Suprapubic skin (tissue), 4 donors: ENCODE measurements at regions not wholly inside any gene's neighbourhood (a gene's known extent, or its start where the extent isn't known, plus 50 kb on each side); places are given as distances from the start of the nearest gene placed in this dataset.

Source experiments
- DNase-seq, 2 donors: peaks; one replicate each; pipeline ENCODE4 v3.0.0-alpha.2; 2019; ENCODE audit warnings: low spot score in 2 of 2
- H3K27ac ChIP-seq: fragments of 200-600 bp; sonication (generic); one replicate; pipeline ENCODE4 v1.5.1; 2019
- H3K27me3 ChIP-seq: fragments of 200-600 bp; sonication (generic); one replicate; pipeline ENCODE4 v1.5.1; 2019
- H3K36me3 ChIP-seq: fragments of 200-600 bp; sonication (generic); one replicate; pipeline ENCODE4 v1.5.1; 2019
- H3K4me1 ChIP-seq: fragments of 200-600 bp; sonication (generic); one replicate; pipeline ENCODE4 v1.5.1; 2019
- H3K4me3 ChIP-seq: fragments of 200-600 bp; sonication (generic); one replicate; pipeline ENCODE4 v1.5.1; 2019; ENCODE audit warnings: mild to moderate bottlenecking
- H3K9me3 ChIP-seq: fragments of 200-600 bp; sonication (generic); one replicate; pipeline ENCODE4 v1.5.1; 2019
- EP300 ChIP-seq: sonication (generic); formaldehyde crosslinking; IDR thresholded peaks from one replicate; pipeline ENCODE4 v1.6.1; 2017; ENCODE audit warnings: antibody characterized with exemption
- POLR2A ChIP-seq, 2 donors: fragments of 450-650 bp; IDR thresholded peaks; one replicate each; pipeline ENCODE4 v1.6.1; 2017; ENCODE audit warnings: antibody characterized with exemption in 2 of 2, mild to moderate bottlenecking in 2 of 2, moderate library complexity in 2 of 2
- POLR2AphosphoS5 ChIP-seq, 3 donors: sonication (generic); formaldehyde crosslinking; IDR thresholded peaks; one replicate each; pipeline ENCODE4 v1.6.1; 2017; ENCODE audit warnings: antibody characterized with exemption in 3 of 3
- WGBS: methylation state at CpG from one replicate; pipeline ENCODE4 v1.1.5; 2018; 5-methylcytosine and 5-hydroxymethylcytosine counted together
- TF ChIP-seq, protein P1 (sequence below), 2 donors: fragments of 200-600 bp in 1 of 2; fragments of 450-650 bp in 1 of 2; sonication (generic) in 1 of 2; IDR thresholded peaks; one replicate each; pipeline ENCODE4 v1.5.1; 2016 to 2019; ENCODE audit warnings: antibody characterized with exemption in 2 of 2, mild to moderate bottlenecking in 1 of 2, moderate library complexity in 1 of 2

DNA sequence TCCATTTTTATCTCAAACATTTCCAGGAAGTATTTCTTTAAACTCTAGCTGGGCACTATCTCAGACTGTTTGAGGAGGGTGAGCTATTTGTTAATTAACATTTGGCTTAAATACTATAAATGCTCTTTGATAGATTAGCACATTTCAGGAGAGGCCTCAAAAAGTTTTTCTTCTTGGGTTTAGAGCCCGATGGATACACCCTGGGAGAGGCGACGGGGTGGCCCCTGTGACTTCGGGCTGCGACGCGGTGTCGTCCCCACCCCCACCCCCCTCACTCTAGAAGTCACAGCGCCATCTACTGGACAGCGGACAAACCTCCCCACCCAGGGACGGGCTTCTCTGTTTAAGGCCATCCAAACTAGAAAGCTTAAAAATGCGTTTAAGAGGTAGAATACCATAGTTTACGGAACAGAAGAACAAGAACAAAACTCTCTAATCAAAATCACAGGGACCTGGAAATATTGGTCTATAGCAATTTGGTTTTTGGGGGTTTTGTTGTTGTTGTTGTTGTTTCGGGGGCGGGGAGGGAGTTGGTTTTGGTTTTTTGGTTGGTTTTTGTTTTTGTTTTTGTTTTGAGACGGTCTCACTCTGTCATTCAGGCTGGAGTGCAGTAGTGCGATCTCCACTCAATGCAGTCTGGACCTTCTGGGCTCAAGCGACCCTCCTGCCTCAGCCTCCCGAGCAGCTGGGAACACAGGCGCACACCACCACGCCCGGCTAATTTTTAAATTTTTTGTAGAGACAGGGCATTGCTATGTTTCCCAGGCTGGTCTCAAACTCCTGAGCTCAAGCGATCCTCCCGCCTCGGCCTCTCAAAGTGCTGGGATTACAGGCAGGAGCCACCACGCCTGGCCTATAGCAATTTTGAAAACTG, 254.4 kb downstream of the C16orf95 start:
- Histone ChIP-seq H3K4me3 (no peak overlapping the region), H3K36me3 (no peaks in the 10 kb centered on the region), H3K9me3 (no peaks in the 10 kb centered on the region), H3K27me3 (peaks cover 45% of the 10 kb centered on the region), H3K4me1 (peaks cover 5% of the 10 kb centered on the region), H3K27ac (no peak overlapping the region)
- TF ChIP-seq POLR2AphosphoS5 (IDR thresholded peaks at IDR 0.05): no peak
- TF ChIP-seq, protein P1, sequence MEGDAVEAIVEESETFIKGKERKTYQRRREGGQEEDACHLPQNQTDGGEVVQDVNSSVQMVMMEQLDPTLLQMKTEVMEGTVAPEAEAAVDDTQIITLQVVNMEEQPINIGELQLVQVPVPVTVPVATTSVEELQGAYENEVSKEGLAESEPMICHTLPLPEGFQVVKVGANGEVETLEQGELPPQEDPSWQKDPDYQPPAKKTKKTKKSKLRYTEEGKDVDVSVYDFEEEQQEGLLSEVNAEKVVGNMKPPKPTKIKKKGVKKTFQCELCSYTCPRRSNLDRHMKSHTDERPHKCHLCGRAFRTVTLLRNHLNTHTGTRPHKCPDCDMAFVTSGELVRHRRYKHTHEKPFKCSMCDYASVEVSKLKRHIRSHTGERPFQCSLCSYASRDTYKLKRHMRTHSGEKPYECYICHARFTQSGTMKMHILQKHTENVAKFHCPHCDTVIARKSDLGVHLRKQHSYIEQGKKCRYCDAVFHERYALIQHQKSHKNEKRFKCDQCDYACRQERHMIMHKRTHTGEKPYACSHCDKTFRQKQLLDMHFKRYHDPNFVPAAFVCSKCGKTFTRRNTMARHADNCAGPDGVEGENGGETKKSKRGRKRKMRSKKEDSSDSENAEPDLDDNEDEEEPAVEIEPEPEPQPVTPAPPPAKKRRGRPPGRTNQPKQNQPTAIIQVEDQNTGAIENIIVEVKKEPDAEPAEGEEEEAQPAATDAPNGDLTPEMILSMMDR (IDR thresholded peaks at IDR 0.05): peak; percentile 52 to 77
- DNase-seq: peak in 1 of 2 donors; percentile 80
- 45% methylated on average over 26 of the region's 26 CpGs for WGBS

DNA sequence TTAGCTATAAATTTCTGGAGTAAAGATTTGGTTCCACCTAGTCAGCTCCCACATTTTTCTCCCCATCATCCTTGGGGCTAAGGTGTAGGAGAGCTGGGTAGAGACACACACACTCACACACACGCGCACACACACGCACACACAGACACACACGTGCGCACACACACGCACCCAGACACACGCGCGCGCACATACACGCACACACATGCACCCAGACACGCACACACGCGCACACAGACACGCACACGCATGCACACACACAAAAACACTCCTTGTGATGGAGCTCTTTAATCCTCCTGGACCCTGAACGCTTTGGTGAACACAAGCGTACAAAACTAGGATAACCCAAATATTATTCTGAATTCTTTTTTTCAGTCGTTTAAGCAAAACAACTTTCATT, 253.6 kb downstream of the C16orf95 start:
- Histone ChIP-seq H3K27ac (no peak overlapping the region), H3K4me1 (peaks cover 5% of the 10 kb centered on the region), H3K36me3 (no peaks in the 10 kb centered on the region), H3K27me3 (peaks cover 47% of the 10 kb centered on the region), H3K4me3 (no peak overlapping the region), H3K9me3 (no peaks in the 10 kb centered on the region)
- 92% methylated on average over 19 of the region's 19 CpGs for WGBS
- no peak for DNase-seq
- no peak for TF ChIP-seq EP300
- TF ChIP-seq, protein P1 (IDR thresholded peaks at IDR 0.05): no peak
- no peak for TF ChIP-seq POLR2AphosphoS5 (IDR thresholded peaks at IDR 0.05)
- TF ChIP-seq POLR2A (IDR thresholded peaks at IDR 0.05): no peak

DNA sequence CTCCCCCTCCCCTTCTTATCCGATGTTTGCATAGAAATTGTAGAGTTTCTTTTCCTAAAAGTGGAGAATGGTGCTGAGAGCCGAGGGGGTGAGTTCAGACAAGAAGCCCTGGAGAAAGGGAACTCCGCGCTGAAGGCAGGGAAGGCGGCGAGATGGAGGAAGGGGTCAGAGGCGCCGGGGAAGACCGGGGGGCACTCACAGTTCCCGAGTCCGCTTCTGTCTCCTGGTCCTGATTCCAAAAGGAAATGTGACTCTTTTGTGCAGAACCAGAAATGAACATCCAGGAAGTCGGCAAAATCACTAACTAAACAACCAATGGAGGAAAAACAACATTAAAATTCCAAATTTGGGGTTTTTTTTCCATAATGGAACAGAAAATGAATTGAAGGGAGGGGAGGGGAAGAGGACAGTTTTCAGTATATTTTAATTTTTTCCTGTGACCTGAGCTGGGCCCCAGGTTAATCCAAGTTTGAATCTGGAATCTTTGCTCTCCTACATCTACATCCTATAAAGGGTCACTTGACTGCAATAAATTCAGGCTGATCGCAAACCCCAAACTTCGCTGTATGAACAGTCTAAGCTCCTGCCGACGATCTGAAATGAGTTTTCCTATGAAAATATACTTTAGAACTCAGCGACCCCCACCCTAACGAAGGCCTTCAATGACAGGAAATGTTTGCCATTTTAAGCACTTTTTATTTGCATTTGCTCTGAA, 252.3 kb downstream of the C16orf95 start:
- no peaks in the 10 kb centered on the region for H3K36me3 ChIP-seq
- peaks cover 60% of the 10 kb centered on the region for H3K27me3 ChIP-seq
- H3K9me3 ChIP-seq: no peaks in the 10 kb centered on the region
- H3K27ac ChIP-seq: no peak overlapping the region
- peaks cover 5% of the 10 kb centered on the region for H3K4me1 ChIP-seq
- H3K4me3 ChIP-seq: no peak overlapping the region
- 65% methylated on average over 18 of the region's 18 CpGs for WGBS
- TF ChIP-seq EP300 (no peak), POLR2AphosphoS5 (IDR thresholded peaks at IDR 0.05) (no peak), POLR2A (IDR thresholded peaks at IDR 0.05) (no peak)
- TF ChIP-seq, protein P1 (IDR thresholded peaks at IDR 0.05): no peak
- no peak for DNase-seq

DNA sequence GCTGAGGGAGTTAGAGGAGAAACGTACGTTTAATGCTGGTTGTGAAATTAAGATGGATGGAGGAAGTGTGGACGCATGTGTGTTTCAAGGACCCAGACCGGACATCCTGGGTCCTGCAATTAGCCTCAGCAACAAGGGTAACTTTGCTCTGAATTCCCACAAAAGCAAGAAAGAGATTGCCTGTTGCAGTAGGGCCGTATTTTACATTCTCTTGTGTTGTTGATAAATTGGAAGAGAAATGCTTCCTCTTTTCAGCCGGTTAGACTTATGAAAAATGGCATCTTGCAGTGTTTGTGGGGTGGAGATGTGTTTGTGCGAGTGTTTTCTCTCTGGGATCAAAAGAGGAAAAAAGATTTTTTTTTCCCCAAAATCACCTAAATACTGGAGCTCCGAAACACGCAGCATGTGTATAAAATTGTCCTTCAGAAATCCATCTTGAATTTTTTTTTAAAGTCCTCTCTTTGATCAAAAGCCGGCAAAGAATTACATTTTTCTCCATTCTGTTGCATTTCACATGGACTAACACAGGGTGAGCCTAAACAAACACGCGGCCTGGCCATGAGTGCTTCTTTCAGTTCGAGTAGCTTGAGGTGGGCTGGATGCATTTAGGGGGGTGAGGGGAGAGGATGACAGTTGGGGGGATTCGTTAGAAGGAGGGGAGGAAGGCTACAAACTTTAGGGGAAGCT, 251.6 kb downstream of the C16orf95 start:
- TF ChIP-seq POLR2AphosphoS5 (IDR thresholded peaks at IDR 0.05) (no peak), POLR2A (IDR thresholded peaks at IDR 0.05) (no peak), EP300 (no peak)
- TF ChIP-seq, protein P1 (IDR thresholded peaks at IDR 0.05): no peak
- Histone ChIP-seq H3K27ac (no peak overlapping the region), H3K36me3 (no peaks in the 10 kb centered on the region), H3K4me1 (peaks cover 5% of the 10 kb centered on the region), H3K9me3 (no peaks in the 10 kb centered on the region), H3K4me3 (no peak overlapping the region), H3K27me3 (peaks cover 67% of the 10 kb centered on the region)
- DNase-seq: no peak
- 70% methylated on average over 14 of the region's 14 CpGs for WGBS
